Colonic mucosa (tissue), 4 donors: ENCODE measurements at regions not wholly inside any gene's neighbourhood (a gene's known extent, or its start where the extent isn't known, plus 50 kb on each side); places are given as distances from the start of the nearest gene placed in this dataset.

Source experiments
- DNase-seq: peaks from one replicate; pipeline ENCODE4 v3.0.0-alpha.2; 2020
- H3K27ac ChIP-seq: fragments of 200-600 bp; one replicate; pipeline ENCODE4 v1.8.0; 2021
- H3K27me3 ChIP-seq: fragments of 200-600 bp; one replicate; pipeline ENCODE4 v1.8.0; 2021
- H3K36me3 ChIP-seq: fragments of 200-600 bp; one replicate; pipeline ENCODE4 v1.8.0; 2021
- H3K4me1 ChIP-seq: fragments of 200-600 bp; one replicate; pipeline ENCODE4 v1.8.0; 2021; ENCODE audit warnings: mild to moderate bottlenecking
- H3K4me3 ChIP-seq: fragments of 200-600 bp; one replicate; pipeline ENCODE4 v1.8.0; 2021
- H3K9ac ChIP-seq, 2 donors: one replicate each; pipeline ENCODE4 v1.7.0; 2013; ENCODE audit warnings: control low read depth in 2 of 2, low read depth in 2 of 2, low read length in 2 of 2
- H3K9me3 ChIP-seq: fragments of 200-600 bp; one replicate; pipeline ENCODE4 v1.8.0; 2021
- CTCF ChIP-seq: fragments of 200-600 bp; IDR thresholded peaks from one replicate; pipeline ENCODE4 v1.8.0; 2022; ENCODE audit warnings: antibody characterized with exemption, mild to moderate bottlenecking
- intact Hi-C: fragments of 100-400 bp; cut with DNase I; formaldehyde crosslinking; loops from one replicate; pipeline ENCODE4 v1.14.1; 2022
- donor health status: healthy.
- donor health status: DM: no; HTN: no; CAD: no.
- donor health status: DM: no; HTN: no; CAD: no.

DNA sequence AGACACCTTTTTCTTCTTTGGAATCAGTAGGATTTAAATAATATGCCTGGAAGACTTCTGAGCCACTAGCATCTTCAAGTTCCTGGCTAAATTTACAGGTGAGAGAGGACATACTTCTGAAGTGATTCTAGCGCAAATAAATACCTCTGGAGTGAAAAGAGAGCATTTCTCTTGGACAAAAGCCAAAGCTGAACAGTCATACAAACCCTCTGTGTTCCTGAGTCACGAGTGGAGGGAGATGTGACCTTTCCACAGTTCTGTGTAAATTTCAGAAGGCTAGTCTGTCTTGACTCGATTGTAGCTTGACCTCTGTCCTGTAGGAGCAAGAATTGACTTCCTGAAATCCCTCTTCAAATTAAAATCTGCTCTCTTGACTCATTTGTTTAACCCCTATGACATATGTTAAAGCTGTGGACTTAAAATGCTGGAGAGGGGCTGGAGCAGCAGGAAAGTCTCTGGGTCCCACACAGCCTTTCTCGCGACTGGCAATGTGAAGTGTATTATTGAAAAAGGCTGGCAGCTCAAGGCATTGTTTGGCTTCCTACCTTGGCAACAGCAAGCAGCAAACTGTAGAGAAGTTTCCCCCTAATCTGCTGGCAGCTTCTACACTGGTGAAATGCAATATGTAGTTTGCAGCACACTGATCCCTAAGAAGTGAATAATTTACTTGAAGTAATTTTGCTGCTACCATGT is 79.6 kb upstream of the GCFC2 start:
- H3K27ac ChIP-seq, result no peak overlapping the region
- no peaks in the 10 kb centered on the region for H3K9me3 ChIP-seq
- DNase-seq, result no peak
- no peak for TF ChIP-seq CTCF
- no peaks in the 10 kb centered on the region for H3K4me1 ChIP-seq
- no peaks in the 10 kb centered on the region for H3K36me3 ChIP-seq
- intact Hi-C loops, result no loop called here
- H3K4me3 ChIP-seq, result no peak overlapping the region
- H3K9ac ChIP-seq, result no peak overlapping the region
- no peaks in the 10 kb centered on the region for H3K27me3 ChIP-seq

GRCh38 chr2:75788902-75789301 is 78.2 kb upstream of the GCFC2 start:
- no peak for TF ChIP-seq CTCF
- intact Hi-C loops, result no loop called here
- Histone ChIP-seq H3K36me3 (no peaks in the 10 kb centered on the region), H3K27me3 (no peaks in the 10 kb centered on the region), H3K27ac (no peak overlapping the region), H3K4me1 (no peaks in the 10 kb centered on the region), H3K9ac (no peak overlapping the region), H3K9me3 (no peaks in the 10 kb centered on the region), H3K4me3 (no peak overlapping the region)
- DNase-seq, result no peak

GRCh38 chr2:75788154-75788553 is 77.4 kb upstream of the GCFC2 start:
- Histone ChIP-seq H3K9me3 (no peaks in the 10 kb centered on the region), H3K27me3 (no peaks in the 10 kb centered on the region), H3K27ac (no peak overlapping the region), H3K36me3 (no peaks in the 10 kb centered on the region), H3K4me1 (no peaks in the 10 kb centered on the region), H3K9ac (no peak overlapping the region), H3K4me3 (no peak overlapping the region)
- intact Hi-C loops, result no loop called here
- DNase-seq, result no peak
- TF ChIP-seq CTCF, result no peak

- no peaks in the 10 kb centered on the region for H3K27me3 ChIP-seq
- DNase-seq, result no peak
- H3K4me3 ChIP-seq, result no peak overlapping the region
- H3K27ac ChIP-seq, result no peak overlapping the region
- no peak overlapping the region for H3K9ac ChIP-seq
- intact Hi-C loops, result no loop called here
- TF ChIP-seq CTCF, result no peak
- H3K36me3 ChIP-seq, result no peaks in the 10 kb centered on the region
- no peaks in the 10 kb centered on the region for H3K4me1 ChIP-seq
- no peaks in the 10 kb centered on the region for H3K9me3 ChIP-seq
These were observed 76.9 kb upstream of the GCFC2 start for GRCh38 chr2:75787532-75788132.

DNA sequence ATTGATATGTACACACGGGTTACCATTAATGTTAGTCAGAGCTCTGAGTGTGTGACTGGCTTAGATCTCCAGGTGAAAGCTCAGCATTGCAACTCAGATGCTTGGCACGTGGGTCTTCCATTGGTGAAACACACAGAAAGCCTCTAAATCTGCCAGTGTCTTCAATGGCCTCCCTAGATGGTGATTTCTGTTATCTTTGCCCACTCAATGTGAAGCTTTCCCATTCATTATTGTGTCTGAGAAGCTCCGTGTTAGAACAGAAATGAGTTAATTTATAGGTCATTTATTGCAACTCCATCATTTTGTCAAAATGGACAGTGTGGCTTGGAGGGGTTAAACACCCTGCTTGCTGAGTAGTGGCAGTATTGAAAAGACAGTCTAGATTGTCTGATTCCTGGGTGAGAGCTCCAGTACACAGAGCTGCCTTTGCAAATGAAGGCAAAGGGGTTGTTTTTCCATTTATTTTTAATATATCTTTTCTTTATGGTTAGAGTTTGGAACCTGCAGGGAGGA is 64.7 kb upstream of the GCFC2 start:
- intact Hi-C loops, result no loop called here
- no peak overlapping the region for H3K27ac ChIP-seq

More for the DNA sequence above, 64.7 kb upstream of the GCFC2 start:
- H3K27me3 ChIP-seq, result no peaks in the 10 kb centered on the region
- DNase-seq, result no peak
- TF ChIP-seq CTCF, result no peak
- no peaks in the 10 kb centered on the region for H3K9me3 ChIP-seq
- no peaks in the 10 kb centered on the region for H3K36me3 ChIP-seq
- H3K4me3 ChIP-seq, result no peak overlapping the region
- H3K9ac ChIP-seq, result no peak overlapping the region
- H3K4me1 ChIP-seq, result no peaks in the 10 kb centered on the region
